T1000 (cell line): ENCODE measurements at regions not wholly inside any gene's neighbourhood (a gene's known extent, or its start where the extent isn't known, plus 50 kb on each side); places are given as distances from the start of the nearest gene placed in this dataset.
"Not testable (repeated sequence)": the region's sequence is repeated elsewhere in the genome, so short reads cannot be mapped to it uniquely, and the experiment has no call there.

Experiments used
- DNase-seq: peaks from one replicate; lab custom pipeline; 2025; ENCODE audit warnings: mixed read lengths; lab: John Stamatoyannopoulos, UW

DNA sequence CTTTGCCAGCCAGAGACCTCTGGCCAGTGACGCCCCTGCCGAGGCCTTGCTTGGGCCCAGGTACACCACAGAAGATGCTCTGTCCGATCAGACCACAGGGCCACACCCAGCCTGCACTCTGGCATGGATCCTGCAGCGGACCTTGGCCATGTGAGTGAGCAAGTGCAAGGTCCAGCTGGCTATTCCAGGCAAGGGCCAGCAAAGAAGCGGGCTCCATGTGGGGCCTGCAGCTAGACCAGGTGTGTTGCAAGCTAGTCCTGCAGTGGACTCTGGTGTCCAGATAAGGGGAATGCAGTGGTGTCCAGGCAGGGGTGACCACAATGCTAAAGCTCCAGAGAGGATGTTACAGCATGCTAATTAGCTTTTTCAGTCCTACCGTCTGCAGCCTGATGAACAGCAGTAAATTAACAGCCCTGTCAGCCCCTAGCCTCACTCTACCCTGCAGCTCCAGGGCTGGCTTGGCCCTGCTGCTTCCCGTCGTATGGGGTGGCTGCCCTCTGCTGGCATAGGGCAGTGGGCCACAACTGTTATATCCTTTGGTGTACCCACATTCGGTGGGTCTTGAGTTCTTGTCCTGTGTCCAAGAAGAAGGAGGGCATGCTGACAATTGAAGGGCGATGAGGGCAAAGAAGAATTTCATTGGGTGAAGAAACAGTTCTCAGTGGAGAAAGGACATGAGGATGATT is 284.5 kb upstream of the POU5F2 start:
- no peak for DNase-seq

DNA sequence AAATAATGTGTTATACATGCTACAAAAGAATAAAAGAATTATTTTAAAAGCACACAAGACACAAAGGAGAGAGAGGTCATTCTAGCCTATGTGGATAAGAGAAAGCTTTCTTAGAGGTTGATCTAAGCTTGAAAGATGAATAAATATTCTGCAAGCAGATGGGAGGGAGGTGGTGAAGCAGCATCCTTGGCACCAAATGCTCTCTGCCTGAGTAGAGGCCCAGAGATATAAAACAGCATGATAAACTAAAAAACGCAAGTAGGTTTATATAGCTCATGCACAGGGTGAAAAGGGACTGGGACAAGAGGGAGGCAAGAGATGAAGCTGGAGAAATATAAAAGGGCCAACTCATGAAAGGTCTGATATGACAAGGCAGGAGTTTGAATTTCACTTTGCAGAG is 283.2 kb upstream of the POU5F2 start:
- DNase-seq: no peak

DNA sequence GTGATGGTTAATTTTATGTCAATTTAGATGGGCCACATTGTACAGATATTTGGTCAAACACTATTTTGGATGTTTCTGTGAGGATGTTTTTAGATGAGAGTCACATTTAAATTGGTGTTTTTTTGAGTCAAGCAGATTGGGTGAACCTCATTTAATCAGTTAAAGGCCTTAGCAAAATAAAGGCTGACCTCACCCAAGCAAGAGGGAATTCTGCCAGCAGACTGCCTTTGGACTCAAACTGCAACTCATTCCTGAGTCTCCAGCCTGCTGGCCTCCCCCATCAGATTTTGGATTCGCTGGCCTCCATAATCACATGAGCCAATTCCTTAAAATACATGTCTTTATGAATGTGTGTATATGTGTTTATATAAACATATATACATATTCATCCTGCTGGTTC is 282.7 kb upstream of the POU5F2 start:
- DNase-seq: no peak

DNA sequence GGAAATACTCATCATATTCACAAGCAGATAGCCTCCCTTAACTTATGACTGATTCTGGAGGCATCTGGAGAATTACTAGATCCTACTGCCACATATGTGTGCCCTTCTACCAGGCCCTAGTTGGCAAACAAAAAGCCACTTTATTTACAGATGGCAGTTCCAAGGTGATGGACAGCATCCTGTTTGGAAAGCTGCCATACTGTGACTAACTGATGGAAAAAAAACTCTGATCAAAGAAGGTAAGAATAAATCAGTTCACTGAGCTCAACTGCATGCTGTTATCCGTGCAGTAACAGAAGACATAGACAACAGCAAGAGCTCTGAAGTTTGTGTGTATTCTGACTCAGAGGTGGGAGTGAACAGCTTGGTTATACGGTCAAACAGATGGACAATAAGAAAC is 279.8 kb upstream of the POU5F2 start:
- DNase-seq: no peak

DNA sequence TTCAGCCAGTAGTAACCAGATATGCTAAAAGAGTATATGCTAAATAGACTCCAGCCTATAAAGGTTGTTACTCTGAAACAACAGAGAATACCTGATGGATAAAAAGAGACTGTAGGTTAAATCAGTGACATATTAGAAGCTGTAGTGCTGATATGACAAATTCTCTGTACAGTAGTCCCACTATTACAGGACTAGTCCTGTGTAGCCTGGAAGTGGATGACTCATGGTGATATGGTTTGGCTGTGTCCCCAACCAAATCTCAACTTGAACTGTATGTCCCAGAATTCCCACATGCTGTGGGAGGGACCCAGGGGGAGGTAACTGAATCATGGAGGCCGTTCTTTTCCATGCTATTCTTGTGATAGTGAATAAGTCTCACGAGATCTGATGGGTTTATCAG is 276.2 kb upstream of the POU5F2 start:
- no peak for DNase-seq

DNA sequence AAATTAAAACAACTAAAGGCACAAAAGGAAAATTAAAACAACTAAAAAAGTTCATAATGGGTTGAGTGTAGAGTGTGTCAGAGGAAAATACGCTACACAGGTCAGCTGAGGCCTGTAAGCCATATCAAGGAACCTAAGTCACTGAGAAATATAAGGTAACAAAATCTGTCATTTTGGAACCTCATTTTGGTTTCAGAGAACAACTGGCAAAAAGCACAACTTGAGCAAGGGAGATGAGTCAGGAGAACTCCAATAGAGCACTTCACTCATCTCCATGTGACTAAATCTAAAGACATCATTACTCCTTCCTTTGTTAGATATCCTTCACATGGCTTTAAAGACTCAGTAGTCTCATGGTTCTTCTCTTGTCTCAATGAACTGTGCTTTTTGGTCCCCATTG is 269.4 kb upstream of the POU5F2 start:
- DNase-seq: no peak

DNA sequence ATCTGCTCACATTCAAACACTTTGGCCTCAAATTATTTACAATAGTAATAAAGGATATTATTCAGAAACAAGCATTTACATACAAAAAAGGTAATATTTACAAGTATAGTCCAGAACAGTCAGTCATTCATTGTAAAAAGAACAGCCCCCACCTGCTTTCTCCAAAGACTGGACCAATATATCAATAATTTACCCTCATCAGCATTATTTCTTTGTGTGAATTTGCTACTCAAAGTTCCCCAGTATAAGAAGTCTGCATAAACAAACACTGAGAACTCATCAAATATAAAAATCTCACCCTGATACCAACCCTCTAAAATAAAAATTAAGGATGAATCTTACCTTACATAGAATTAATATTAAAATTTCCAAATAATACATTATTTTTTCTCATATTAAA is 267.8 kb upstream of the POU5F2 start:
- DNase-seq: no peak

DNA sequence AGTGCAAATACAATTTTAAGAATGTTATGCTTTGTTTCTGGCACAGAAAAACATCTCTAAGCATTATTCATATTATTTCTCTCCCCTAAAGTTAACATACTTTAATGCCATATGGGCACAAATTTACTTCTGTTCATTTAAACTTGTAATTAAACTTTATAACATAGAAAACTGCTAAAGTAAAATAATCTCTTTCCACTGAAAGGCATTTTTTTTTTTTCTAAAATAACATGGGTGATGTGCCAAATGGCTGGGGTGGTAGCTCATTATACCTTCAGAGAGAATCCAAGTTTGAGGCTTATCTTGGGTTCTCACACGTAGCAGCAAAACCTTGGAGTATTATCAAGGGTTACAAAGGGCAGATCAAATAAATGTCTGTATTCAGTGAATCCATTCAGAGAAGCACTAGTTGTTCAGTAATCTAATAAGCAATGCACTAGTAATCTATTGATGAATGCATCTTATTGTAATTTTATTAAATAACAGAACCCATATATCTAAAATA is 257.6 kb upstream of the POU5F2 start:
- no peak for DNase-seq

DNA sequence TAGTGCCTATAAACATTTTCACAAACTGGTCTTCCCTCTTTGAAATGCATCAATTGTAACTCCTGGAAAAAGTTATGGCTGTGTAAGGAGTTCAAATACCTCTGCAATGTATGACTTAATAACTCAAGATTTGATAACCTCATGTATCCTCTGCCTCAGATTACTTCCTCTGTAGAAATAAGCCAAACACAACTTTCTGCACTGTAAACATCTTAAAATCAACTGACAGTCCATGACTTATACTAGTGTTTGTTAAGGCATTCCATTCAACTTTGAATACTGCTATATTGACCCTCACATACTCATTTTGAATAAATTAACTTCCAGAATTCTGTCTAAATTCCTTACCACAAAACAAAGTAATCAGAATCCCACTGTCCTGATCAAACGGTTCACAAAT is 256.2 kb upstream of the POU5F2 start:
- no peak for DNase-seq

DNA sequence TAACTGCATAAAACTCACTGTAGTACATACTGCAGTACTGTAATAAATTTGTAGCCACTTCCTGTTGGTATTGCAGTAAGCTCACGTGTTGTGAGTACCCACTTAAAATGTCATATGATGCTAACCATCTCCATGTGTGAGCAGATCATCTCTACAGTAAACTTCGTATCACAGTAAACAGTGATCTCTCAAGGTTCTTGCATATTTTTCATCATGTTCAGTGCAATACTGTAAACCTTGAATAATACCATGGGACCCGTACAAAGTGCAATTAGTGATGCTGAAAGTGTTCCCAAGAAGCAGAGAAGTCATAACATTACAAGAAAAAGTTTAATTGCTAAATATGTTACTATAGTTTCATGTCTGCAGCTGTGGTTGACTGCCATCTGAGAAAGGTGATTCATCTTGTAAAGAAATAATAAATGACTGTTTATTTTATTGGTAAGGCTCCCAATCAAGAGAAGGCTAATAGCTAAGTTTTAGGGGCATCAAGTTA is 253.8 kb upstream of the POU5F2 start:
- DNase-seq: no peak

DNA sequence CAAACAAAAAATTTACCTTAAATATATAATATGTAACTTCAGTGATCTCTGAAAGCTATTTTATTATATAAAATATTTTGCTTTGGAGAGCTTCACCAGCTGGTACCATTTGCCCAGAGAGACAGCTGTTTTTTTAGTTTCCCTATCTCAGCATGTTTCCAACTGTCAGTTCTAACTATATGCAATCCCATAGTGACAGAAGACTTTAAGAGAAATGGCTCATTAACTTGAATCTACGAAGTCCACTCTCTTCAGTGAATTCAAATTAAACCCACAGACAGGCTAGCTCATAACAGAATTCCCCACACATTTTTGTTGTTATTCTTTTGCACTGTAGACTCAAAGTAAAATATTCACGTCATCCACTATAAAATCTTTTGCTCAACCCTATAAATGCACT is 251.8 kb upstream of the POU5F2 start:
- no peak for DNase-seq

DNA sequence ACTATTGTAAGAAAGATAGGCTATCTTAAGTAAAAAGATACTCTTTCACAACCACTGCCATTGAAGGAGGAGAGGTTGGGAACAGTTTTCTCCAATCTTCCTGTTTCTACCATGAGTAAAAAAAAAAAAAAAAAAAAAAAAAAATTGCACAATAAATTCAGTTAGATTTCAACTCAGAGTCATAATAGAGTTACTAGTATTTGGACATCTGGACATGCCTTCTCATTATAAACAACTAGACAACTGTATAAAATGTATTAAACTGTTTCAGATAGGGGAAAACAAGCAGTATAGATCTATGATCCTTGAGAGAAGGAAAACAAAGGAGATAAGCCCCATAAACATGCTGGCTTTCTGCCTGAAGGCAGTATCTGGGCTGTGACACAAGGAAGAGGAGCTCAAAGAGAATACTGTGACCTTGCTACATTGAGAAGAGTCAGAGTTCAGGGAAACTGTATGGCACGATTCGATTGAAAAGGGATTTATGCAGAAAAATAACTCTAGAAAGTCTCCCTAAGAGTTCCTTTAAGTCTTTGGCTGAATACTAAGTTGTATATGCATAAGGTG is 249.2 kb upstream of the POU5F2 start:
- no peak for DNase-seq

DNA sequence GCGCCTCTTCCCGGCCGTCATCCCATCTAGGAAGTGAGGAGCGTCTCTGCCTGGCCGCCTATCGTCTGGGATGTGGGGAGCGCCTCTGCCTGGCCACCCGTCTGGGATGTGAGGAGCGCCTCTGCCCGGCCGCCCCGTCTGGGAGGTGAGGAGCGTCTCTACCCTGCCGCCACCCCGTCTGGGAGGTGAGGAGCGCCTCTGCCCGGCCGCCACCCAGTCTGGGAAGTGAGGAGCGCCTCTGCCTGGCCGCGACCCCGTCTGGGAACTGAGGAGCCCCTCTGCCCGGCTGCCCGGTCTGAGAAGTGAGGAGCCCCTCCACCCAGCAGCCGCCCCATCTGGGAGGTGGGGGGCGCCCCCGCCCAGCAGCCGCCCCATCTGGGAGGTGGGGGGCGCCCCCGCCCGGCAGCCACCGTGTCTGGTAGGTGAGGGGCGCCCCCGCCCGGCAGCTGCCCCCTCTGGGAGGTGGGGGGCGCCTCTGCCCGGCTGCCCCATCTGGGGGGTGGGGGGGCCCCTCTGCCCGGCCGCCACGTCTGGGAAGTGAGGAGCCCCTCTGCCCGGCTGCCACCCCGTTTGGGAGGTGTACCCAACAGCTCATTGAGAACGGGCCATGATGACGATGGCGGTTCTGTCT is 244.7 kb upstream of the POU5F2 start:
- DNase-seq: not testable (repeated sequence)

DNA sequence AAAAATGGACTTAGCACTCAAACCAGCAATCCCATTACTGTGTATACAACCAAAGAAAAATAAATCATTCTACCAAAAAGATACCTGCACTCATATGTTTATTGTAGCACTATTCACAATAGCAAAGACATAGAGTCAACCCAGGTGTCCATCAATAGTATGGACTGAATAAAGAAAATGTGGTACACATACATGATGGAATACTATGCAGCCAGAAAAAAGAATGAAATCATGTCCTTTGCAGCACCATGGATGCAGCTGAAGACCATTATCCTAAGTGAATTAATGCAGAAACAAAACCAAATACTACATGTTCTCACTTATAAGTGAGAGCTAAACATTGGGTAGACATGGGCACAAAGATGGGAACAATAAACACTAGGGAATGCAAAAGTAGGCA is 236.8 kb upstream of the POU5F2 start:
- DNase-seq: no peak

DNA sequence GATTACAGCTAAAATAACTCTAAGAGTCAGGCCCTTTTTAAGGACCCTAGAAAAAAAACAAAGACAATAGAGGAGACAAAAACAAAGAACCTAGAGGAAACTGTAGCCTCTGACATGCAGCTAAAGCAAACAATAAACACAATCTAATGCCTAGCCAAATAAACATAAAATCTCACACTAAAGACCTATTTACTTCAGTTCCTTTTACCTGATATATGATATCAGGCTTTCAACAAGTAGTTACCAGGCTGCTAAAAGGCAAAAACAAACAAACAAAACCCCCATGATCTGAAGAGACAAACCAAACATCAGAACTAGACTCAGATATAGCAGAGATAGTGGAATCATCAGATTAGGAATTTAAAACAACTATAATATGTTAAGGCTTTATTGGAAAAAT is 226.5 kb upstream of the POU5F2 start:
- no peak for DNase-seq

DNA sequence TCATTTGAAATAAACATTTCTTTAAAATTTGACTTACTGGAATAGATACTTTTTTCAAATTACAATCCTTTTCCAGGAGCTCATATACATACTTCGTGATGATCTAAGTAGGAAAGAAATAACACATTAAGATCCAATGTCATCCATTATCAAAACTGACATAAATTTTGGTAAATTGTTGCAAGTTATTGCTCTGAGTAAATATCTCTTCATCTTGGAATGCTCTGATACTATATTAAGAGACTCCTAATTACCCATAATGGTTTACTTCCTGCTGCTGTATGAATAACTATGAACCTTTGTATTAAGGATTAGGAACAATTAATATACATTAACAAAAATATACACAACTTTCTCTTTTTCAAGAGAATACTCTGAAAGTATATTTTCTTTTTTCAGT is 223.0 kb upstream of the POU5F2 start:
- DNase-seq: no peak

DNA sequence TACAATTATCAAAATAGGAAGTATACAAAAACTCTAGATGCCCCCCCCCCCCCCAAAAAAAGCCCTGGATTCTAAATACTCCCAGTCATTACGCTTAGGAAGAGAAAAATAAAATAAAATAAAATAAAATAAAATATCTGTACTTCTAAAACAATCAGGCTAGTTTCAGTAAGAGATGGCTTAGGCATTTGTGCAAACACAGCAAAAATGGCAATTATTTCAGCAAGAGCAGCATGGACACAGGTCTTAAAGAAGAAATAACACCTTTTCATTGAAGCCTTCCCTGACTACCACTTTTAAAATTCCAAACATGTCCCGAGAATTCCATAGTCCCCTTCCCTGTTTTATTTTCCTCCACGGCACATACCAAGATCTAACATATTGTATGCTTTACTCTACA is 218.6 kb upstream of the POU5F2 start:
- DNase-seq: no peak

DNA sequence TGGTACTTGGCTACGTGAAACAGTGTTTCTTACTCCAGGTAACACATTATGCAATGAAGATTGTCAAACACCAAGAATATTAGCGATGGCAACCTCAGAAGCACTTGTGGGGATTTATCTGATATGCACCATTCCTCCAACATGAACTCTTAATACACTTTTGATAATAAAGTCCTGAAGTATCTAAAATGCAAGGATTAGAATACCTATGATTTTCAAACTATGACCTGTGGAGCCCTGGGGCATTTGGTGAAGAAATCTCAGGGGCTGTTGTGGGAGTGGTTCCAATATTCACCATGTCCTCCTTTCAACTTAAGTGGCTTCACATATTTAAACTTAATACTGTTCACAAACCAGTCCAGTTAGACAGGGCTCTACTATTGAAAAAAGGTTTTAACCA is 214.6 kb upstream of the POU5F2 start:
- DNase-seq: no peak

DNA sequence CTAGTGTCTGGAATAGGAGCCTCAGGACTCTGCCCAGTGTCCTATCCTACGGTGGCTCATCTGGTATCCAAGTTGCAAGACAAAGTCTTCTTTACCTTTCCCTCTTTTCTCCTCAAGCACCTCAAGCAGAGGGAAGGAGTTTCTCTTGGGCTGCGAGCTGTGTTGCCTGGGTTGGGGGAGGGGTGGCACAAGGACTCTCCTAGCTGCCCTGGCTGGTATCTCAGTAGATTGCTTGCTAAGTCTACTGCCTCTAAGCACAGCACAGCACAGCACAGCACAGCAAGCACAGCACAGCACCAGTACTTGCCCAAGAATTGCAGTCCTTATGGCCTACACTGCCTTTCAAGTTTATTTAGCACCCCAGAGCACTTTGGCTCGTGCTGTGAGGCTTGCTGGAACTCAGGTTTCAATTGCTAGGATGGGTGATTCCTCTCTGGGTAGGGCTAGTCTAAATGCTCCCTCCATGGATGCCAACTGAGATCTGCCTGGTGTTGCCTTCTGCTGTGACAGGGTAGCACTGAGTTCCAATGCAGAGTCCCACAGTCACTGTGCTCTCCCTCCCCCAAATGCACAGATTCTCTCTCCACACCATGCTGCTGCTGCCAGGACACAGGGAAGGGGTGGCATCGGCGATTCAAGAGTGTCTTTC is 213.1 kb upstream of the POU5F2 start:
- DNase-seq: no peak

DNA sequence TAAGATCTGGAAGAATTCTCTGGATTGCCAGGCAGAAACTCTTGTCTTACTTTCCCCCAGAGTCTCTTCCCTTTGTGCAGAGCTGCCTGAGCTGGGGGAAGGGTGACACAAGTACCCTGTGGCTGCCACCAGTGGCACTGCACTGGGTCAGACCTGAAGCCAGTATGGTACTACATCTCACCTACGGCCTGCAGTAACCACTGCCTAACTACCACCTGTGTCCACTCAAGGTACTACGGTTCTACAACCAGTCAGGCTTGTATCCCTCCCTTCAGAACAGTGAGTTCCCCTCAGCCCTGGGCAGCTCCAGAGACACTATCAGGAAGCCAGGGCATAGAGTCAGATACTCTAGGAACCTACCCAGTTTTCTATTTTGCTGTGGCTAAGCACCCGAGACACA is 212.0 kb upstream of the POU5F2 start:
- DNase-seq: no peak

DNA sequence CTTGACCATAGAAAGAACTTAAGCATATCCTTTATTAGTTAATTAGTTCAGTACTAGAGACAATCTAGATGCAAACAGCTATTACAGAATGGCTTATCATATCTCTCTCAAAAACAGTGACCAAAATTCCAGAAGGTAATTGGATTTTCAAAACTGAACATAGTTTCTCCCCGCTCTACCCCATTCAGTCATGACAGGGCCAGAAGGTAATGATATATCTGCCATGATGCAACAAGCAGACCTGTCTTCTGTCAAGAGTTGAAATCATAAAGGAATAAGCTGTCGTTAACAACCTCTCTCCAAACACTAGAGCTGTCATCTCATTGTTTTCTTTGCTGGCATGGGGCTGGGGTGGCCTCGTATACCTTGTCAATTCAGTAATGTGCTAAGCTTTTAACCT is 200.5 kb upstream of the POU5F2 start:
- DNase-seq: no peak

DNA sequence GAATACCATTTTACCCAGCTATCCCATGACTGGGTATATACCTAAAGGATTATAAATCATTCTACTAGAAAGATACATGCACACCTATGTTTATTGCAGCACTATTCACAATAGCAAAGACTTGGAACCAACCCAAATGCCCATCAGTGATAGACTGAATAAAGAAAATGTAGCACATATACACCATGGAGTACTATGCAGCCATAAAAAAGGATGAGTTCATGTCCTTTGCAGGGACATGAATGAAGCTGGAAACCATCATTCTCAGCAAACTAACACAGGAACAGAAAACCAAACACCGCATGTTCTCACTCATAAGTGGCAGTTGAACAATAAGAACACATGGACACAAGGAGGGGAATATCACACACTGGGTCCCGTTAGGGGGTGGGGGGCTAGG is 191.9 kb upstream of the POU5F2 start:
- not testable (repeated sequence) for DNase-seq

DNA sequence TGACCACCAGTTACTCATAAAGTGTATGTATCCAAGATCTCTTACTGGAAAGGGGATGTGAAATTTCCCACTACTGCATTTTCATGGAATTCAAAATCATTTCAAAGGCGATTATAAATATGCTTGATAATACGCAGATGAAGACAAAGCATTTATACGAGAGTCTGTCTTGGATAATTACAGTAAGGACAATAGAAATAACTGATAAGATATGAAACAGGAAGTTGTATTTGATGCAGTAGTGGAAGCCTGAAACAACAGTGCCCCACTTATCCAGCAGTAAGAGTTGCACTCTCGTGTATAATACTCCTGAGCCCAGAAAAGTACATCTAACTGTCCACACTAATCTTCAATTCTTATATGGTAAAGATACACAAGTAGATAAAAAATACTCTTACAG is 188.7 kb upstream of the POU5F2 start:
- no peak for DNase-seq
